ENCODE measurements at regions not wholly inside any gene's neighbourhood (a gene's known extent, or its start where the extent isn't known, plus 50 kb on each side); places are given as distances from the start of the nearest gene placed in this dataset.
"Not testable (repeated sequence)": the region's sequence is repeated elsewhere in the genome, so short reads cannot be mapped to it uniquely, and the experiment has no call there.

DNA sequence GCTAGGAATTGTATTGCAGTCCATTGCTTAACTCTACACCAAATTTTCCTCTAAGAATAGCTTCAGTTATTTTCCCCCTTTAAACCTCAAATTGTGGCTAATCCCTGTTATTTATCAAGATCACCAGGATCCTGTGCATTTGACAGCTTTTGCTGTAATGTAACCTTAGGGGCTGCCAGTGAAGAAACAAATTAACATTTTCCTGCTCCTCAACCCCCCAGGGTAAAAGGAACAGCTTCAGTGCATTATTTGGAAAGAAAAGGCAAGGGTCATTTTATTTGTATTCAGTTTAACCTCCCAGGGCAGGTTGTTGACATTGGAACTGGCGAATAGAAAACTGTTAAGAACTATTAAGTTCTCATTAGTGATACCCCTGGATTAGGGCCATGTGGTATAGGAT is 57.0 kb downstream of the PCDH20 start:
- no peak for DNase-seq

GRCh38 chr13:61350341-61350740 is 65.3 kb downstream of the PCDH20 start:
- DNase-seq = no peak

DNA sequence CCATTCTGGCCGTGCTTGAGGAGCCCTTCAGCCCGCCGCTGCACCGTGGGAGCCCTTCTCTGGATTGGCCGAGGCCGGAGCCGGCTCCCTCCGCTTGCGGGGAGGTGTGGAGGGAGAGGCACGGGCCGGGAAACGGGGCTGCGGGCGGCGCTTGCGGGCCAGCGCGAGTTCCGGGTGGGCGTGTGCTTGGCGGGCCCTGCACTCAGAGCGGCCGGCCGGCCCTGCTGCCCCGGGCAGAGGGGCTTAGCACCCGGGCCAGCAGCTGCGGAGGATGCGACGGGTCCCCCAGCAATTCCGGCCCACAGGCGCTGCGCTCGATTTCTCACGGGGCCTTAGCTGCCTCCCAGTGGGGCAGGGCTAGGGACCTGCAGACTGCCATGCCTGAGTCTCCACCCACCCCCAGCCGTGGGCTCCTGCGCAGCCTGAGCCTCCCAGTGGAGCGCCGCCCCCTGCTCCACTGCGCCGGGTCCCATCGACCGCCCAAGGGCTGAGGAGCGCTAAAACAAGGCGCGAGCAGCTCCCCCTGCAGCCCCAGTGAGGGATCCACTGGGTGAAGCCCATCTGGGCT is 76.5 kb downstream of the PCDH20 start:
- no peak for DNase-seq

- no peak for DNase-seq
Measured at GRCh38 chr13:61316647-61317046, 99.0 kb downstream of the PCDH20 start.

DNA sequence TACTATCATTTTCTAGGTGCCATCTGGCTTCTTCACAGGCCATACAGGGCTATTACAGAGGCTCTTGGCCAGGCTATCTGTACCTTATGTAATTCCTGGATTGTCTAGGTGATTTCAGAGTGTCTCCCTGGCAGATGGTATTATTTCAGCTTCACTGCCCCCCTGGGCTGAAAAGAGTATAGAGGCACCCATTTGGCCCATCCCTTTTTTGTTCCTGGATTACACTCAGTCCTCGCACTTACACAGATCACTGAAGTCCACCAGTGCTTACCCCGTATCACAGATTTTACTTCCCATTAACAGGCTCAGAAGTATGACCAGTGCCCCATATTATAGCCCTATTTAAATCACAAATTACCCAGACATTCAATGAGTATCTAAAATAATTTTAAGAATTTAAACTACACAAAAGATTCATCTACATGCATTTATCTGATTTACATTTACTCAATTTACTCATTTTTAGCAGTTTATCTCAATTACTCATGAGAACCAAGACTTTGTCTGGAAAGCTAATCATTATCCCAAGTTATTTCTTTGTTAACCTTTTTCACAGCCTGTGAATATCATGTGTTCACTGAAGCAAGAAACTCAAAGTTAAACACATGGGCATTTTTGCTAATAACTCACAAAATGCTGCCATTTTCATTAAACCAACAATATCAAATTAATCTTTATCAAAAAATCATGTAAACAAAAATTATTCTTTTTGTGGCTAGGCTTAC is 121.0 kb downstream of the PCDH20 start:
- no peak for DNase-seq

DNA sequence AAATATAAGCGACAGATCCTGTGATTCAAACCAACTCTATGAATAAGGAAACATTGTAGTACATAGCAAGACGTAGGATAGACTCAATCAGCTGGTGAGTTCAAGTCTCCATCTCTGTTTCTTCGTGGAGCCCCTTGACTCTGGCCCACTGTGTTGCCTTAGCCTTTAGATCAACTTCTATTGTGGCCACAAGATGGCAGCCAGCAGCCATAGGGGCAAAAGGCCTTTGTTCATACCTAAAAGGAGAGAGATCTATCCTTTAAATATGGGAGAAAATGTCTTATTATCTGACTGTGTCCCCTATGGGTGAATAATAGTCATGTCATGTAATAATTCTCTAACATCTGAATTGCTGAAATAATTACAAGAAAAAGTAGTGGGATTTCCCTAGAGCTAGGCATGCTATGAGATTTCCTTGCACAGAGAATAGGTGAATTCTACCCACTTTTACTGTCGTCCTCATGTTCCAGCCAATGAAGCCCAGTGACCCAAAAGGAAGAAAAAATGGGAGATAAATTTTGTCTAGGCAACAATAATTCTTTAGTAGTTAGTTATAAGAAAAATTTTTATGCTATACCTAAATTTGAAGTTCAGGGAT is 129.4 kb downstream of the PCDH20 start:
- DNase-seq = no peak

DNA sequence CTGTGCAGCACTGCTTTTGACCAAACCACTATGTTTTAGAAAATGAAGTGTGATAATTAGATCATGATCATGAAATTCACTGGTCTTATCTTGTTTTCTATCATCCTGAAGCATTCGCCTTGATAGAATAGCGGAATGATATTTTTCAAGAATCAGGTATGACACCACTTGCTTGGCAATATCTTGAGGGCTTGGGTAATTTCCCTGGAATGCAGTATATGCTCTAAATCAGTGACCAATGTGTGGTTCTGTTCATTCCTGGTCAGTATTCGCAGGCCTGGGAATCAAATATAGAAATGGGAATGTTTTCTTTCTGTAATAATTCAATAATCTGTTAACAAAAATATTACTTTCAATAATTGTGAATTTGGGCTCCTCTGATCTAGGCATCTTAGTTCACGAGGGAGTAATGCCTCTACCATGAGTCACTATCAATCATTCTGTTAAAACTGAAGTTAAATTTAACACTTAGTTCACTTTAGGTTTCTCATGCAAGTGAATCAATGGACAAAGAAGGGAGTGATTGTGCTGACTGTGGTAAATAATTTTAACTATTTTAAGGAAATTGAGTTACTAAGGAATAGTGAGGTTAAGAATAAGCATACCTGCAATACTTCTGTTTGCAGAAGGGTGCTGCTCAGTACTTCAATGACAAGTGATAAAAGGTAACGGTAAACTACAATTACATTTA is 137.9 kb downstream of the PCDH20 start:
- DNase-seq = no peak

GRCh38 chr13:61277088-61277487 is 138.6 kb downstream of the PCDH20 start:
- DNase-seq = no peak

GRCh38 chr13:61276401-61276800 is 139.2 kb downstream of the PCDH20 start:
- no peak for DNase-seq

DNA sequence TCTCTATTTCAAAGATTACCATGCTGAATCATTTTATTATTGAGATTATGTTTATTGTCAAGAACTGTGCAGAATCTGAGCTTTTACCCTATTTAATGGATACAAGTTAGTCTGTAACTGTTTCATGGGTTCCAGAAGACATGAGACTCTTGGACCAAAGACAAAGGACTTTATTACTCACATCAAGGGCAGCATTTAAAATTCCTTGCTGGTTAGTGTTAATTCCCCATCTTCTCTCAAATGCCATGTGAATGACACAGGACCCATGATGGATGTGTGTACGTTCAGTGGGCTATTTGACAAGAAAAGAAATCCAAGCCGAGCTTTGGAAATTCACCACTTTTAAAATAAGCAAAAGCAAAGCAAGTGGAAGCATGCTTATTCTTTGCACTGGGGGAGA is 139.9 kb downstream of the PCDH20 start:
- DNase-seq = no peak

DNA sequence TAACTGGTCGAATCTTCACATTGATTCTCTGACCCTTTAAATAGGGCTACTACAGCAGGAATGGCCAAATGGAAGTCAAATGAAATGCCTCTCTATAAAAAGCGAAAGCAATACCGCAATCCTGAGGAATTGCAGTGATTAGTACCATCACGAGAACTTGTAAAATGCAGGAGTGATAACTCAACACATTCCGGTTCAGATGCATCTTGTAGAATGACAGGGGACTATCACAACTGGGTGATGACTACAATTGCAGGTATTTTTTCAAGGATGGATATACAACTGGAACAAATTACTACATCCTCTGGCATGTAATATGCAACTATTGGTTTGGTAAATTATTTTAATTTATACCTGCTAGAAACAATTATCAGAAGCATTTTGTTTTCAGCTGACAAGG is 140.4 kb downstream of the PCDH20 start:
- DNase-seq = no peak

GRCh38 chr13:61266896-61267295 is 148.8 kb downstream of the PCDH20 start:
- not testable (repeated sequence) for DNase-seq

- no peak for DNase-seq
Measured at GRCh38 chr13:61261746-61262472, 153.7 kb downstream of the PCDH20 start.

- DNase-seq = no peak
Measured at GRCh38 chr13:61258185-61258584, 157.5 kb downstream of the PCDH20 start.

- no peak for DNase-seq
Measured at GRCh38 chr13:61255040-61255796, 160.4 kb downstream of the PCDH20 start.

- DNase-seq = no peak
Measured at GRCh38 chr13:61253105-61253877, 162.4 kb downstream of the PCDH20 start.

GRCh38 chr13:61252213-61252612 is 163.4 kb downstream of the PCDH20 start:
- DNase-seq = no peak

DNA sequence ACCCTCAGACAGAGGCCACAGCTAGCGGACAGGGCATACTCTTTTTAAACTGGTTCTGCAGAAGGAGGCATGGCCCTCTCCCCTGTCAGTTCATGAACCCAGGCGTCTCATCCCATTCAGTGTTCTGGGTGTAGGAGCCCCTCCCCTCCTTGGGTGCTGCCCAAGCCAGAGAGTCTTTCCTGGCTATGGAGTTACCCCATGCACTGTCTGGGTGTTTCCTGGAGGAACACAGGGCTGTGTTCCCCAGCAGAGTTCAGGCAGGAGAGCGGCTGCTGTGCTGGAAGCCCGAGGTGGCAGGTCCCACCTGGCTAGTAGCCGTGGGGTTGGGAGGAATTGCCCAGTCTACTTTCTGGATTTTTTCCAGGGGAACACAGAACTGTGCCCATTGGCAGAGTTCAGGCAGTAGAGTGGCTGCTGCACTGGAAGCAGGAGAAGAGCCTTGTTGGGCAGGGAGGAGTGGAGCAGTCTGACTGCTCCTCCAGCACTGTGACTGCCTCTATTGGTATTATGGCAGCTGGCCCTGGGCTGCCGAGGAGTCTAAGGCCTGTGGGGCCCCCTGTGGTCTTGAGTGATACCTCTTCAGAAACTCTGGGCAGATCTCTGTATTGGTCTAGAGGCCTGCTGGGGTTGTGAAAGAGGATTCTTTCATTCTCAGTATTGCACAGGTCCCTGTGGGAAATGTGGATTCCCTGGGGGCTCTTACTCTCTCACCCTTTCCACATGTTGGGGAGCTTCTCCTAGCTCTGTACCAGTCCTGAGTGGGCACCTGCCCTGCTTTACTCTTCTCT is 168.3 kb downstream of the PCDH20 start:
- no peak for DNase-seq

DNA sequence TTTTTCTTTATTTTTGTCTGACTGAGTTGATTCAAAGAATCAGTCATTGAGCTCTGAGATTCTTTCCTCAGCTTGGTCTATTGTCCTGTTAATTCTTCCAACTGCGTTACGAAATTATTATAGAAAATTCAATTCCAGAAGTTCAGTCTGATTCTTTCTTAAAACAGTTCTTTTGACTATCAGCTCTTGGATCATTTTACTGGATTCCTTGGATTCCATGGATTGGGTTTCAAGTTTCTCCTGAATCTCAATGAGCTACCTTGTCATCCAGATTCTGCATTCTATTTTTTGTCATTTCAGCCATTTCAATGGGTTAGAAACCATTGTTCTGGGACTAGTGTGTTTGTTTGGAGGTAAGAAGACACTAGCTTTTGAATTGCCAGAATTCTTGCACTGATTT is 169.3 kb downstream of the PCDH20 start:
- no peak for DNase-seq

DNA sequence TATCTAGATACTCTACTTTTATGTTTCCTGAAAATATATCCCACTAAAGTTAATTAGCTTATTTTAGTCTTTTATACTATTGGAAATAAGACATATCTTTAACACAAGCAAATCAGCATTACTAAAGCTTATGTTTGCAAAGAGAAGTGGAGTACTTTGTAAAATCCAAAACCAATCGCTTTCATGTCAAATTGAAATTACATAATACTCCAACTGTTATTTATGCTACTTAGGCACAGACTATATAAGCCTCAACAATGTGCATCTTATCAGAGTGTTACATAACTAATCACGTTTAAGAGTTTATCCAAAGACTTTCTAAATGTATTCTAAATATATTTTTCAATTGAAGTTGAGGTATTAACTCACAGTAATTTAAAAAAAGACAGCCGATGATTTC is 200.0 kb downstream of the PCDH20 start:
- no peak for DNase-seq

- no peak for DNase-seq
Measured at GRCh38 chr13:61215116-61215515, 200.5 kb downstream of the PCDH20 start.
